HEK293T (cell line): ENCODE measurements at regions not wholly inside any gene's neighbourhood (a gene's known extent, or its start where the extent isn't known, plus 50 kb on each side); places are given as distances from the start of the nearest gene placed in this dataset.

ENCODE experiments used
- CTCF ChIA-PET: fragments of 350-600 bp; formaldehyde crosslinking; extraction: SDS; loops from one replicate; lab custom pipeline; 2021; ENCODE audit warnings: antibody characterized with exemption, inconsistent platforms; lab: Yijun Ruan, JAX
- POLR2A ChIA-PET: fragments of 350-600 bp; formaldehyde crosslinking; extraction: SDS; loops from one replicate; lab custom pipeline; 2020; ENCODE audit warnings: antibody characterized with exemption, inconsistent platforms; lab: Yijun Ruan, JAX
- DNase-seq: peaks from one replicate; pipeline ENCODE4 v3.0.0; 2012; ENCODE audit warnings: mixed read lengths; ENCODE audit errors: extremely low spot score
- ARNT ChIP-seq: fragments of 450-650 bp; IDR thresholded peaks from 2 replicates; pipeline ENCODE4 v1.6.1; 2017; ENCODE audit warnings: mild to moderate bottlenecking
- BHLHE40 ChIP-seq: fragments of 450-650 bp; IDR thresholded peaks from 2 replicates; pipeline ENCODE4 v1.6.1; 2016; ENCODE audit warnings: mild to moderate bottlenecking, moderate library complexity, borderline replicate concordance
- CTBP1 ChIP-seq: fragments of 450-650 bp; IDR thresholded peaks from 2 replicates; pipeline ENCODE4 v1.6.1; 2016; ENCODE audit warnings: borderline replicate concordance
- ELF4 ChIP-seq: fragments of 450-650 bp; IDR thresholded peaks from 2 replicates; pipeline ENCODE4 v1.6.1; 2017; ENCODE audit warnings: antibody characterized with exemption
- FOXA1 ChIP-seq: fragments of 450-650 bp; IDR thresholded peaks from 2 replicates; pipeline ENCODE4 v1.6.1; 2016; ENCODE audit warnings: mild to moderate bottlenecking
- FOXK2 ChIP-seq: fragments of 450-650 bp; IDR thresholded peaks from 2 replicates; pipeline ENCODE4 v1.6.1; 2016; ENCODE audit warnings: mild to moderate bottlenecking
- FOXM1 ChIP-seq: fragments of 450-650 bp; IDR thresholded peaks from 2 replicates; pipeline ENCODE4 v1.6.1; 2017; ENCODE audit warnings: mild to moderate bottlenecking, borderline replicate concordance
- HDGF ChIP-seq: fragments of 450-650 bp; IDR thresholded peaks from 2 replicates; pipeline ENCODE4 v1.6.1; 2017; ENCODE audit warnings: antibody characterized with exemption, borderline replicate concordance
- L3MBTL2 ChIP-seq: fragments of 450-650 bp; conservative IDR thresholded peaks from 2 replicates; pipeline ENCODE4 v1.6.1; 2016; ENCODE audit warnings: mild to moderate bottlenecking
- LEF1 ChIP-seq: fragments of 450-650 bp; IDR thresholded peaks from 2 replicates; pipeline ENCODE4 v1.6.1; 2017; ENCODE audit warnings: mild to moderate bottlenecking, borderline replicate concordance
- NFRKB ChIP-seq: fragments of 450-650 bp; IDR thresholded peaks from 2 replicates; pipeline ENCODE4 v1.6.1; 2016; ENCODE audit warnings: mild to moderate bottlenecking, moderate library complexity
- PKNOX1 ChIP-seq: fragments of 450-650 bp; IDR thresholded peaks from 2 replicates; pipeline ENCODE4 v1.6.1; 2016
- SP1 ChIP-seq: fragments of 450-650 bp; IDR thresholded peaks from 2 replicates; pipeline ENCODE4 v1.6.1; 2017
- SUZ12 ChIP-seq: fragments of 450-650 bp; IDR thresholded peaks from 2 replicates; pipeline ENCODE4 v1.6.1; 2016; ENCODE audit warnings: mild to moderate bottlenecking
- TARDBP ChIP-seq: fragments of 450-650 bp; IDR thresholded peaks from 2 replicates; pipeline ENCODE4 v1.6.1; 2016
- ZNF384 ChIP-seq: fragments of 450-650 bp; IDR thresholded peaks from 2 replicates; pipeline ENCODE4 v1.6.1; 2016

GRCh38 chr15:81941479-81941878 lies 104.3 kb downstream of the MEX3B start:
- CTCF ChIA-PET, result no interaction called here
- POLR2A ChIA-PET, result interaction anchor here (1.2 kb wide), 1 partner anchor 31 kb away, joined by 3 read pairs; no protein-coding TSS in a partner anchor
- DNase-seq, result peak; percentile 16
- 0 out of 2 replicates have a peak, but pooled peaks have one; percentile 18 for TF ChIP-seq L3MBTL2
- no peak for TF ChIP-seq FOXM1
- TF ChIP-seq CTBP1, result peak; percentile 42; the same call in 1 of the 2 replicates

GRCh38 chr15:81940467-81941451 lies 105.1 kb downstream of the MEX3B start:
- DNase-seq, result no peak
- CTCF ChIA-PET, result interaction anchor here (0.7 to 1.7 kb wide), 3 partner anchors 10 to 461 kb away, joined by 3 to 4 read pairs (median 3); no protein-coding TSS in a partner anchor
- POLR2A ChIA-PET, result interaction anchor here (0.8 to 1.6 kb wide), 4 partner anchors 31 to 105 kb away, joined by 3 to 8 read pairs (median 3); partner anchors contain the start of gene MEX3B
- TF ChIP-seq SUZ12 (no peak), FOXK2 (no peak), NFRKB (no peak)

- CTCF ChIA-PET, result interaction anchor here (0.8 to 1.7 kb wide), 2 partner anchors 9 to 106 kb away, joined by 3 to 4 read pairs; no protein-coding TSS in a partner anchor
- TF ChIP-seq L3MBTL2 (no peak), NFRKB (no peak), SUZ12 (no peak), LEF1 (no peak), CTBP1 (no peak), BHLHE40 (no peak), HDGF (no peak), FOXA1 (no peak), ZNF384 (no peak), TARDBP (no peak), FOXM1 (no peak), PKNOX1 (no peak)
- DNase-seq, result peak; percentile 35
- POLR2A ChIA-PET, result interaction anchor here (0.8 to 1.6 kb wide), 3 partner anchors 101 to 106 kb away, joined by 3 to 8 read pairs (median 3); partner anchors contain the start of gene MEX3B
Measured at GRCh38 chr15:81939604-81940440, 106.0 kb downstream of the MEX3B start.

- no peak for DNase-seq
- CTCF ChIA-PET, result interaction anchor here (1.0 kb wide), 1 partner anchor 44 kb away, joined by 3 read pairs; no protein-coding TSS in a partner anchor
- POLR2A ChIA-PET, result no interaction called here
- TF ChIP-seq CTBP1, result no peak
- no peak for TF ChIP-seq HDGF
- no peak for TF ChIP-seq NFRKB
- no peak for TF ChIP-seq PKNOX1
Measured at GRCh38 chr15:81937189-81937588, 108.6 kb downstream of the MEX3B start.

- CTCF ChIA-PET, result interaction anchor here (1.0 kb wide), 1 partner anchor 10 kb away, joined by 4 read pairs; no protein-coding TSS in a partner anchor
- POLR2A ChIA-PET, result no interaction called here
- no peak for TF ChIP-seq ELF4
- no peak for TF ChIP-seq FOXA1
- no peak for TF ChIP-seq NFRKB
- no peak for TF ChIP-seq ARNT
- no peak for TF ChIP-seq CTBP1
- no peak for TF ChIP-seq FOXM1
- TF ChIP-seq L3MBTL2, result no peak
- no peak for TF ChIP-seq PKNOX1
- TF ChIP-seq ZNF384, result no peak
- TF ChIP-seq SP1, result no peak
- no peak for TF ChIP-seq BHLHE40
- TF ChIP-seq HDGF, result no peak
- TF ChIP-seq SUZ12, result no peak
- no peak for DNase-seq
Measured at GRCh38 chr15:81930582-81931369, 115.0 kb downstream of the MEX3B start.
